ENCODE measurements at regions not wholly inside any gene's neighbourhood (a gene's known extent, or its start where the extent isn't known, plus 50 kb on each side); places are given as distances from the start of the nearest gene placed in this dataset.

- H2AFZ ChIP-seq (ENCODE audit: low read length): no peak overlapping the region
- H4K20me1 ChIP-seq (ENCODE audit: insufficient read depth, low read length): no peaks in the 10 kb centered on the region
- H3K27ac ChIP-seq (ENCODE audit: low read depth, low read length, poor library complexity, severe bottlenecking): no peak overlapping the region
- TF ChIP-seq CTCF (conservative IDR thresholded peaks at IDR 0.05; ENCODE audit: low read length) (no peak), EZH2phosphoT487 (IDR thresholded peaks at IDR 0.05; ENCODE audit: borderline replicate concordance, low read depth, low read length) (no peak)
- H3K4me3 ChIP-seq (ENCODE audit: low read depth, low read length, poor library complexity, severe bottlenecking): no peak overlapping the region
- no peaks in the 10 kb centered on the region for H3K36me3 ChIP-seq (ENCODE audit: insufficient read depth, low read length)
- no peaks in the 10 kb centered on the region for H3K79me2 ChIP-seq (ENCODE audit: insufficient read depth, low read depth, low read length)
- intact Hi-C loops (cut with micrococcal nuclease; ENCODE audit: unreplicated experiment): no loop called here
- H3K4me1 ChIP-seq (ENCODE audit: insufficient read depth, low read length, poor library complexity, severe bottlenecking): peaks cover 18% of the 10 kb centered on the region
- H3K4me2 ChIP-seq (ENCODE audit: low read length): no peak overlapping the region
- no peak for DNase-seq (ENCODE audit: low spot score)
- no peaks in the 10 kb centered on the region for H3K9me3 ChIP-seq (ENCODE audit: low read length)
- ChIA-PET CTCF (ENCODE audit: unreplicated experiment) (no interaction called here), POLR2A (no interaction called here)
- BruUV-seq (replicated peaks): no TSS peak
- no peaks in the 10 kb centered on the region for H3K9me2 ChIP-seq (ENCODE audit: insufficient read depth, low read length)
Observed at GRCh38 chr10:78909221-78909620, 159.5 kb upstream of the ZMIZ1 start.

- Histone ChIP-seq H2AFZ (ENCODE audit: low read length) (no peak overlapping the region), H4K20me1 (ENCODE audit: insufficient read depth, low read length) (no peaks in the 10 kb centered on the region), H3K9me3 (ENCODE audit: low read length) (no peaks in the 10 kb centered on the region), H3K9me2 (ENCODE audit: insufficient read depth, low read length) (no peaks in the 10 kb centered on the region), H3K4me3 (ENCODE audit: low read depth, low read length, poor library complexity, severe bottlenecking) (no peak overlapping the region), H3K4me2 (ENCODE audit: low read length) (no peak overlapping the region), H3K36me3 (ENCODE audit: insufficient read depth, low read length) (no peaks in the 10 kb centered on the region), H3K79me2 (ENCODE audit: insufficient read depth, low read depth, low read length) (no peaks in the 10 kb centered on the region), H3K4me1 (ENCODE audit: insufficient read depth, low read length, poor library complexity, severe bottlenecking) (peaks cover 26% of the 10 kb centered on the region), H3K27ac (ENCODE audit: low read depth, low read length, poor library complexity, severe bottlenecking) (no peak overlapping the region)
- ChIA-PET CTCF (ENCODE audit: unreplicated experiment) (no interaction called here), POLR2A (no interaction called here)
- no TSS peak for BruUV-seq (replicated peaks)
- no peak for DNase-seq (ENCODE audit: low spot score)
- TF ChIP-seq EZH2phosphoT487 (IDR thresholded peaks at IDR 0.05; ENCODE audit: borderline replicate concordance, low read depth, low read length) (no peak), CTCF (conservative IDR thresholded peaks at IDR 0.05; ENCODE audit: low read length) (no peak)
- intact Hi-C loops (cut with micrococcal nuclease; ENCODE audit: unreplicated experiment): no loop called here
Observed at GRCh38 chr10:78910021-78910420, 158.7 kb upstream of the ZMIZ1 start.

GRCh38 chr10:78910476-78910875 is 158.3 kb upstream of the ZMIZ1 start:
- intact Hi-C loops (cut with micrococcal nuclease; ENCODE audit: unreplicated experiment): no loop called here
- no peak overlapping the region for H3K4me2 ChIP-seq (ENCODE audit: low read length)
- H3K4me3 ChIP-seq (ENCODE audit: low read depth, low read length, poor library complexity, severe bottlenecking): no peak overlapping the region
- H2AFZ ChIP-seq (ENCODE audit: low read length): no peak overlapping the region
- H3K36me3 ChIP-seq (ENCODE audit: insufficient read depth, low read length): no peaks in the 10 kb centered on the region
- CTCF ChIA-PET (ENCODE audit: unreplicated experiment): no interaction called here
- H3K79me2 ChIP-seq (ENCODE audit: insufficient read depth, low read depth, low read length): no peaks in the 10 kb centered on the region
- BruUV-seq (replicated peaks): no TSS peak
- DNase-seq (ENCODE audit: low spot score): no peak
- POLR2A ChIA-PET: no interaction called here
- TF ChIP-seq CTCF (conservative IDR thresholded peaks at IDR 0.05; ENCODE audit: low read length) (no peak), EZH2phosphoT487 (IDR thresholded peaks at IDR 0.05; ENCODE audit: borderline replicate concordance, low read depth, low read length) (no peak)
- no peaks in the 10 kb centered on the region for H3K9me2 ChIP-seq (ENCODE audit: insufficient read depth, low read length)
- H3K9me3 ChIP-seq (ENCODE audit: low read length): no peaks in the 10 kb centered on the region
- no peak overlapping the region for H3K27ac ChIP-seq (ENCODE audit: low read depth, low read length, poor library complexity, severe bottlenecking)
- peaks cover 31% of the 10 kb centered on the region for H3K4me1 ChIP-seq (ENCODE audit: insufficient read depth, low read length, poor library complexity, severe bottlenecking)
- no peaks in the 10 kb centered on the region for H4K20me1 ChIP-seq (ENCODE audit: insufficient read depth, low read length)

Measured in OCI-LY7 (cell line).